CD1c-positive myeloid dendritic cell (primary cell): ENCODE measurements at regions not wholly inside any gene's neighbourhood (a gene's known extent, or its start where the extent isn't known, plus 50 kb on each side); places are given as distances from the start of the nearest gene placed in this dataset.
A peak's percentile ranks its signal among the peaks of the same experiment; 100 is the strongest.
"Not testable (repeated sequence)": the region's sequence is repeated elsewhere in the genome, so short reads cannot be mapped to it uniquely, and the experiment has no call there.

ENCODE experiments used
- DNase-seq: peaks from one replicate; pipeline ENCODE4 v3.0.0-alpha.2; 2016; ENCODE audit errors: extremely low spot score

- peak; percentile 16 for DNase-seq
Observed at GRCh38 chr15:96046620-96047240, 283.8 kb upstream of the NR2F2 start.

GRCh38 chr15:96047255-96047931, 283.1 kb upstream of the NR2F2 start:
- DNase-seq, result peak; percentile 17

GRCh38 chr15:96049323-96049722, 281.2 kb upstream of the NR2F2 start:
- no peak for DNase-seq

- DNase-seq, result no peak
Observed at GRCh38 chr15:96049766-96050165, 280.7 kb upstream of the NR2F2 start.

GRCh38 chr15:96051598-96051997, 278.9 kb upstream of the NR2F2 start:
- DNase-seq, result no peak

GRCh38 chr15:96052154-96052553, 278.3 kb upstream of the NR2F2 start:
- no peak for DNase-seq

GRCh38 chr15:96052572-96053030, 277.9 kb upstream of the NR2F2 start:
- no peak for DNase-seq

- DNase-seq, result peak; percentile 19
Observed at GRCh38 chr15:96053031-96053780, 277.3 kb upstream of the NR2F2 start.

- DNase-seq, result no peak
Observed at GRCh38 chr15:96053781-96054428, 276.6 kb upstream of the NR2F2 start.

GRCh38 chr15:96054621-96055020, 275.9 kb upstream of the NR2F2 start:
- DNase-seq, result no peak

GRCh38 chr15:96058103-96058851, 272.2 kb upstream of the NR2F2 start:
- peak; percentile 70 for DNase-seq

GRCh38 chr15:96058852-96059103, 271.7 kb upstream of the NR2F2 start:
- not testable (repeated sequence) for DNase-seq

- not testable (repeated sequence) for DNase-seq
Observed at GRCh38 chr15:96060591-96060990, 269.9 kb upstream of the NR2F2 start.

- no peak for DNase-seq
Observed at GRCh38 chr15:96064351-96064756, 266.1 kb upstream of the NR2F2 start.

- DNase-seq, result no peak
Observed at GRCh38 chr15:96066126-96066525, 264.4 kb upstream of the NR2F2 start.

- no peak for DNase-seq
Observed at GRCh38 chr15:96066852-96067495, 263.5 kb upstream of the NR2F2 start.

GRCh38 chr15:96067677-96068076, 262.8 kb upstream of the NR2F2 start:
- no peak for DNase-seq

GRCh38 chr15:96068897-96069296, 261.6 kb upstream of the NR2F2 start:
- DNase-seq, result no peak

GRCh38 chr15:96070636-96071035, 259.9 kb upstream of the NR2F2 start:
- no peak for DNase-seq

GRCh38 chr15:96072821-96073220, 257.7 kb upstream of the NR2F2 start:
- DNase-seq, result no peak

- no peak for DNase-seq
Observed at GRCh38 chr15:96073908-96074307, 256.6 kb upstream of the NR2F2 start.
